ENCODE measurements at regions not wholly inside any gene's neighbourhood (a gene's known extent, or its start where the extent isn't known, plus 50 kb on each side); places are given as distances from the start of the nearest gene placed in this dataset.

- DNase-seq (no peak), ATAC-seq (no peak)
- intact Hi-C loops (cut with DNase I, micrococcal nuclease), result no loop called here
Observed at GRCh38 chrX:45699158-45699557, 498.5 kb upstream of the DIPK2B start.

GRCh38 chrX:45697591-45697990 lies 496.9 kb upstream of the DIPK2B start:
- intact Hi-C loops (cut with DNase I, micrococcal nuclease), result no loop called here
- no peak for DNase-seq
- no peak for ATAC-seq

GRCh38 chrX:45696736-45697135 lies 496.1 kb upstream of the DIPK2B start:
- no peak for DNase-seq
- intact Hi-C loops (cut with DNase I, micrococcal nuclease), result no loop called here
- no peak for ATAC-seq

- ATAC-seq (no peak), DNase-seq (no peak)
- intact Hi-C loops (cut with DNase I, micrococcal nuclease), result no loop called here
Observed at GRCh38 chrX:45689971-45690370, 489.3 kb upstream of the DIPK2B start.

GRCh38 chrX:45683914-45684313 lies 483.2 kb upstream of the DIPK2B start:
- ATAC-seq (no peak), DNase-seq (no peak)
- intact Hi-C loops (cut with DNase I, micrococcal nuclease), result no loop called here

- ATAC-seq (no peak), DNase-seq (no peak)
- intact Hi-C loops (cut with DNase I, micrococcal nuclease), result no loop called here
Observed at GRCh38 chrX:45681891-45682290, 481.2 kb upstream of the DIPK2B start.

- no peak for DNase-seq
- no peak for ATAC-seq
Observed at GRCh38 chrX:45669715-45670340, 469.2 kb upstream of the DIPK2B start.

GRCh38 chrX:45668686-45669443 lies 468.2 kb upstream of the DIPK2B start:
- intact Hi-C loops (cut with DNase I, micrococcal nuclease), result no loop called here
- no peak for DNase-seq
- no peak for ATAC-seq

More at GRCh38 chrX:45669715-45670340, 469.2 kb upstream of the DIPK2B start:
- intact Hi-C loops (cut with DNase I, micrococcal nuclease), result no loop called here

- DNase-seq (no peak), ATAC-seq (no peak)
- intact Hi-C loops (cut with DNase I, micrococcal nuclease), result no loop called here
Observed at GRCh38 chrX:45667666-45668065, 467.0 kb upstream of the DIPK2B start.

- no peak for DNase-seq
- no peak for ATAC-seq
- intact Hi-C loops (cut with DNase I, micrococcal nuclease), result no loop called here
Observed at GRCh38 chrX:45664727-45665290, 464.1 kb upstream of the DIPK2B start.

GRCh38 chrX:45660477-45660876 lies 459.8 kb upstream of the DIPK2B start:
- no peak for ATAC-seq
- no peak for DNase-seq
- intact Hi-C loops (cut with DNase I, micrococcal nuclease), result no loop called here

- ATAC-seq (no peak), DNase-seq (no peak)
- intact Hi-C loops (cut with DNase I, micrococcal nuclease), result no loop called here
Observed at GRCh38 chrX:45633419-45633818, 432.7 kb upstream of the DIPK2B start.

- intact Hi-C loops (cut with DNase I, micrococcal nuclease), result no loop called here
- no peak for ATAC-seq
- no peak for DNase-seq
Observed at GRCh38 chrX:45632506-45632905, 431.8 kb upstream of the DIPK2B start.

- intact Hi-C loops (cut with DNase I, micrococcal nuclease), result no loop called here
- no peak for DNase-seq
- ATAC-seq, result no peak
Observed at GRCh38 chrX:45630078-45630477, 429.4 kb upstream of the DIPK2B start.

GRCh38 chrX:45628041-45628440 lies 427.4 kb upstream of the DIPK2B start:
- no peak for ATAC-seq
- intact Hi-C loops (cut with DNase I, micrococcal nuclease), result no loop called here
- no peak for DNase-seq

GRCh38 chrX:45623266-45623665 lies 422.6 kb upstream of the DIPK2B start:
- no peak for DNase-seq

GRCh38 chrX:45622538-45622937 lies 421.9 kb upstream of the DIPK2B start:
- DNase-seq (no peak), ATAC-seq (no peak)
- intact Hi-C loops (cut with DNase I, micrococcal nuclease), result no loop called here

More at GRCh38 chrX:45623266-45623665, 422.6 kb upstream of the DIPK2B start:
- ATAC-seq, result no peak
- intact Hi-C loops (cut with DNase I, micrococcal nuclease), result no loop called here

- ATAC-seq, result no peak
Observed at GRCh38 chrX:45622042-45622423, 421.4 kb upstream of the DIPK2B start.

GRCh38 chrX:45621376-45622041 lies 420.8 kb upstream of the DIPK2B start:
- ATAC-seq (no peak), DNase-seq (no peak)
- intact Hi-C loops (cut with DNase I, micrococcal nuclease), result no loop called here

More at GRCh38 chrX:45622042-45622423, 421.4 kb upstream of the DIPK2B start:
- DNase-seq, result no peak
- intact Hi-C loops (cut with DNase I, micrococcal nuclease), result no loop called here

GRCh38 chrX:45619290-45619689 lies 418.6 kb upstream of the DIPK2B start:
- intact Hi-C loops (cut with DNase I, micrococcal nuclease), result no loop called here
- no peak for DNase-seq
- ATAC-seq, result no peak
